Transverse colon (tissue), 4 donors: ENCODE measurements at regions not wholly inside any gene's neighbourhood (a gene's known extent, or its start where the extent isn't known, plus 50 kb on each side); places are given as distances from the start of the nearest gene placed in this dataset.

Experiments used
- DNase-seq: peaks from one replicate; pipeline ENCODE4 v3.0.0-alpha.2; 2019
- H3K27ac ChIP-seq, 4 donors: fragments of 200-600 bp; sonication (generic); 2 replicates each; pipeline ENCODE4 v1.5.1; 2016 to 2018; ENCODE audit warnings: inconsistent platforms in 4 of 4
- H3K27me3 ChIP-seq: fragments of 200-600 bp; sonication (generic); 2 replicates; pipeline ENCODE4 v1.5.1; 2017; ENCODE audit warnings: inconsistent platforms
- H3K36me3 ChIP-seq, 4 donors: fragments of 200-600 bp; sonication (generic); 2 replicates each; pipeline ENCODE4 v1.5.1; 2017 to 2019; ENCODE audit warnings: inconsistent platforms in 4 of 4
- H3K4me1 ChIP-seq, 4 donors: fragments of 200-600 bp; sonication (generic); 2 replicates each; pipeline ENCODE4 v1.5.1; 2017 to 2020; ENCODE audit warnings: inconsistent platforms in 4 of 4
- H3K4me3 ChIP-seq, 4 donors: fragments of 200-600 bp; sonication (generic); 1 replicate in 1 of 4; 2 replicates in 3 of 4; pipeline versions ENCODE4 v1.5.1 to v1.6.1; 2017 to 2019; ENCODE audit warnings: inconsistent platforms in 4 of 4
- H3K9me3 ChIP-seq, 2 donors: fragments of 200-600 bp; sonication (generic); 2 replicates each; pipeline ENCODE4 v1.5.1; 2017 to 2019; ENCODE audit warnings: inconsistent platforms in 2 of 2
- EP300 ChIP-seq: sonication (generic); formaldehyde crosslinking; IDR thresholded peaks from one replicate; pipeline ENCODE4 v1.6.1; 2017; ENCODE audit warnings: antibody characterized with exemption, low read depth
- POLR2A ChIP-seq: fragments of 450-650 bp; IDR thresholded peaks from one replicate; pipeline ENCODE4 v1.6.1; 2016; ENCODE audit warnings: antibody characterized with exemption, mild to moderate bottlenecking, moderate library complexity
- POLR2AphosphoS5 ChIP-seq, 3 donors: sonication (generic); formaldehyde crosslinking; IDR thresholded peaks; one replicate each; pipeline ENCODE4 v1.6.1; 2016; ENCODE audit warnings: antibody characterized with exemption in 3 of 3
- WGBS, 2 donors: methylation state at CpG; one replicate each; pipeline ENCODE4 v1.1.5; 2018; ENCODE audit warnings: low coverage in 1 of 2; 5-methylcytosine and 5-hydroxymethylcytosine counted together
- in situ Hi-C, 4 donors: fragments of 200-750 bp; cut with MboI; loops; one replicate each; pipeline versions ENCODE4 v1.15.0 to v1.15.1; 2017; ENCODE audit warnings: low sequenced_read_pairs in 3 of 4, low pct_ligation_motif_present in 1 of 4, low pct_unique_long_range_greater_than_20kb in 1 of 4
- intact Hi-C: fragments of 100-400 bp; cut with DNase I; formaldehyde crosslinking; loops from one replicate; pipeline ENCODE4 v1.15.1; 2023; ENCODE audit warnings: low total_unique reads
- TF ChIP-seq, protein P1 (sequence below), 5 experiments: fragments of 200-600 bp in 3 of 5; fragments of 450-650 bp in 2 of 5; sonication (generic) in 3 of 5; IDR thresholded peaks; 1 replicate in 2 of 5; 2 replicates in 3 of 5; pipeline ENCODE4 v1.5.1; 2016 to 2017; ENCODE audit warnings: antibody characterized with exemption in 5 of 5, inconsistent platforms in 3 of 5, mild to moderate bottlenecking in 2 of 5, moderate library complexity in 1 of 5

DNA sequence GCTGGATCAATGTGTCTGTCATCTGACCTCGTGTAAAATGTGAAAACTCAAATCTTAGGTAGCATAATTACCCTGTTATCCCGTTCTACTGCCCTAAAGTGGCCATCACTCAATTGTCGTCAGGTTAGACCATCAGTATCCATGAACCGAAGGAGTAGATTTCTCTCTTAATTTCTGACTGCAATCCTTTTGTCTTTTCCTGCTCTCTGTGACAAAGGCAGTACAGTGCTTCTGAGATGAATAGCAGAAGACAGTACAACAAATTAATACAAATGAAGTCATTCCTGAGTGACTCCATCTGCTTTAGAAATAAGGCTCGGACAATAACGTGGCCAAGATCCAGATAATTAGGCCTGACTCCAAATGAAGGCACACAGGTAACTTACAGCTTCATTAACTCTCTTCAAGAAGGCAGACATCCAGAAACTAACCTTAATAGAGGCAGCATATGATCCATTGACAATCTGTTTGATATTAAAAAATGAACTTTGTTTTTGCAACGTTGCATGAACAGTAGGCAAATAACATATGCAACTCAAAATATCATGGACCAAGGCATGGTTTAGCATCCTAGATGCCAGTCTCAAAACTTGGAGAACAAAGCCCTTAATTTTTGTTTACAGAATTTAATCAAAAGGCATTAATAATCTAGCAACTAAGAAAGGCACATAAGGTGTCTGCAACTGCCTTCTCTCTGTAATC is 96.7 kb upstream of the CDH20 start:
- in situ Hi-C loops = no loop called here

DNA sequence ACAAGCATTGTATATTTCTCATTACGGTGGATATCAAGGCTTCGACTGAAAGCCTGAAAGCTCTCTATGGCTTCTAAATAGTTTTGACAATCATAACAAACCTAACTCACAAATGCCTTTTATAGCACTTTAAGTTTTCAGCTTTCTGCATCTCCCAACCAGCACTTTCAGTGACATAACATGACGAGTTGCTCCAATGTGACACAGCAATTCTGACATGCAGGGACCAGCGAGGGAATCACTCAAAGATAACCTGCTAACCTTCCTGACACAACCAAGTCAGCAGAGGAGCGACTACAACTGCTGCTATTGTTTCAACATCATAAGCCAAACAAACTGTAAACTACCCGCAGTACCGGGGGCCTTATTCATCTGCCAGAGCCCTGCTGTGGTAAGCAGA is 95.7 kb upstream of the CDH20 start:
- H3K4me1 ChIP-seq = no peaks in the 10 kb centered on the region
- no peaks in the 10 kb centered on the region for H3K9me3 ChIP-seq
- WGBS, 2 donors = 79 to 89% methylated on average over 2 to 7 of the region's 7 CpGs
- no peak overlapping the region for H3K4me3 ChIP-seq
- no peak for DNase-seq
- TF ChIP-seq, protein P1, sequence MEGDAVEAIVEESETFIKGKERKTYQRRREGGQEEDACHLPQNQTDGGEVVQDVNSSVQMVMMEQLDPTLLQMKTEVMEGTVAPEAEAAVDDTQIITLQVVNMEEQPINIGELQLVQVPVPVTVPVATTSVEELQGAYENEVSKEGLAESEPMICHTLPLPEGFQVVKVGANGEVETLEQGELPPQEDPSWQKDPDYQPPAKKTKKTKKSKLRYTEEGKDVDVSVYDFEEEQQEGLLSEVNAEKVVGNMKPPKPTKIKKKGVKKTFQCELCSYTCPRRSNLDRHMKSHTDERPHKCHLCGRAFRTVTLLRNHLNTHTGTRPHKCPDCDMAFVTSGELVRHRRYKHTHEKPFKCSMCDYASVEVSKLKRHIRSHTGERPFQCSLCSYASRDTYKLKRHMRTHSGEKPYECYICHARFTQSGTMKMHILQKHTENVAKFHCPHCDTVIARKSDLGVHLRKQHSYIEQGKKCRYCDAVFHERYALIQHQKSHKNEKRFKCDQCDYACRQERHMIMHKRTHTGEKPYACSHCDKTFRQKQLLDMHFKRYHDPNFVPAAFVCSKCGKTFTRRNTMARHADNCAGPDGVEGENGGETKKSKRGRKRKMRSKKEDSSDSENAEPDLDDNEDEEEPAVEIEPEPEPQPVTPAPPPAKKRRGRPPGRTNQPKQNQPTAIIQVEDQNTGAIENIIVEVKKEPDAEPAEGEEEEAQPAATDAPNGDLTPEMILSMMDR (IDR thresholded peaks at IDR 0.05) = no peak
- TF ChIP-seq POLR2AphosphoS5 (IDR thresholded peaks at IDR 0.05) (no peak), POLR2A (no peak), EP300 (no peak)
- H3K27ac ChIP-seq = no peak overlapping the region
- H3K27me3 ChIP-seq = no peaks in the 10 kb centered on the region
- intact Hi-C loops (no loop called here), in situ Hi-C loops (no loop called here)
- H3K36me3 ChIP-seq = no peaks in the 10 kb centered on the region

More for the DNA sequence above, 96.7 kb upstream of the CDH20 start:
- no peaks in the 10 kb centered on the region for H3K4me1 ChIP-seq
- no peaks in the 10 kb centered on the region for H3K36me3 ChIP-seq
- WGBS, 2 donors = 62 to 66% methylated on average over 7 of the region's 7 CpGs
- TF ChIP-seq POLR2AphosphoS5 (IDR thresholded peaks at IDR 0.05) = no peak
- no peak for TF ChIP-seq EP300
- no peak for TF ChIP-seq POLR2A
- TF ChIP-seq, protein P1 (IDR thresholded peaks at IDR 0.05) = no peak
- DNase-seq = no peak
- no peaks in the 10 kb centered on the region for H3K27me3 ChIP-seq
- no peak overlapping the region for H3K27ac ChIP-seq
- intact Hi-C loops = no loop called here
- no peak overlapping the region for H3K4me3 ChIP-seq
- no peaks in the 10 kb centered on the region for H3K9me3 ChIP-seq

DNA sequence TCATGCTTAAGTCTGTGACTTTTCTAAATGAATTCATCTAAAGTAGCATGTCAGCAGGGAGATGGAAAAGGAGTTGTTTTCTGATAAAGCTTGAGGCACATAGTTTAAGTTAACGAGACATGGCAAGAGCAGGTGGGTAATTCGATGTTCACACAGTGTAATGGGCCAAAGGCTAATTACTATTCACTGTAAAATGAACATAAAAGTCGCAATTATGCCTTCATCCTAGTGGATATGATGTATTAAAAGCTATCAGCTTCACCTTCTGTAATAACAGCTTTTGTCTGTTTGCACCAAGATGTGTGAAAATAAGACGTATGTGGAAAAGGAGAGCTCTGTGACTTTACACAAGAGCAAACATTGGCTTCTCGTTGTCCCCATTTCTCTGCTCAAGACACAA is 94.2 kb upstream of the CDH20 start:
- Histone ChIP-seq H3K4me3 (no peak overlapping the region), H3K27ac (no peak overlapping the region), H3K4me1 (peaks cover 0 to 3% (median 0%) of the 10 kb centered on the region in 4 donors), H3K9me3 (no peaks in the 10 kb centered on the region), H3K27me3 (no peaks in the 10 kb centered on the region), H3K36me3 (no peaks in the 10 kb centered on the region)
- TF ChIP-seq, protein P1 (IDR thresholded peaks at IDR 0.05) = no peak
- TF ChIP-seq POLR2A (no peak), POLR2AphosphoS5 (IDR thresholded peaks at IDR 0.05) (no peak), EP300 (no peak)
- in situ Hi-C loops = no loop called here
- 70 to 78% methylated on average over 5 of the region's 5 CpGs for WGBS, 2 donors
- DNase-seq = no peak
- intact Hi-C loops = no loop called here

DNA sequence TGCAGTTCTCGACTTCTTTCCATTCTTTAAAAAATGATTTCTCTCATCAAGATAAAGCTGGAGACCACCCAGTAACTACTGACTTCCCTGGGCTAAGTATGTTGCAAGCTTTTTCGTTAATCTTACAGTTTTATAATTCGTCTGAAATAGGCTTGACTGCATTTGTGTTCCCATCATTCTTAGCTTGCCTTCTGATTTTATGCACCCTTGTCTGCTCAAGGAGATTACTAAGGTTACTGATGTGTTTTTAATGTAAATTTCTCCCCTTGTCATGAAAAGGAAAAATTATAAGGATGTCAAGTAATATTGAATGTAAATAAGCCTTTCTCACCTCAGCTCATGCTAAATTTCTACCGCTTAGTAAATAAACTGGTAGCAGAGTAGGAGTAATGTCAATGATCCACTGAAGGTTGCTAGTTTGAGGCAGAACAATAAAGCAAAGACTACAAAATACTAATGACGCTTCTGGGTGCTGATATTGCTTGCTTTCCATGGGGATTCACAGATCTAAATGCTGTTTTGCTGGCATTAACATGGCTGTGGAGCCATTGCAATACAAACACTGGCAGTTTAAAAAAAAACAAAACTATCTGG is 91.9 kb upstream of the CDH20 start:
- 76 to 83% methylated on average over 5 of the region's 5 CpGs for WGBS, 2 donors
- TF ChIP-seq POLR2A (no peak), EP300 (no peak), POLR2AphosphoS5 (IDR thresholded peaks at IDR 0.05) (no peak)
- TF ChIP-seq, protein P1 (IDR thresholded peaks at IDR 0.05) = no peak
- in situ Hi-C loops (no loop called here), intact Hi-C loops (no loop called here)
- Histone ChIP-seq H3K27me3 (no peaks in the 10 kb centered on the region), H3K4me3 (no peak overlapping the region), H3K4me1 (peaks cover 0 to 9% (median 0%) of the 10 kb centered on the region in 4 donors), H3K27ac (no peak overlapping the region), H3K9me3 (no peaks in the 10 kb centered on the region), H3K36me3 (no peaks in the 10 kb centered on the region)
- no peak for DNase-seq
